H9 (cell line): ENCODE measurements at regions not wholly inside any gene's neighbourhood (a gene's known extent, or its start where the extent isn't known, plus 50 kb on each side); places are given as distances from the start of the nearest gene placed in this dataset.

Experiments
- DNase-seq: peaks from one replicate; pipeline ENCODE4 v3.0.0-alpha.2; 2017
- H2AFZ ChIP-seq: one replicate; pipeline ENCODE4 v1.6.1; 2013; ENCODE audit warnings: mild to moderate bottlenecking, low read length, control low read depth, moderate library complexity
- H2AK5ac ChIP-seq: 2 replicates; pipeline ENCODE4 v1.6.1; 2013; ENCODE audit warnings: low read length, control low read depth, mixed read lengths; ENCODE audit not compliant: insufficient read length
- H2BK120ac ChIP-seq: one replicate; pipeline ENCODE4 v1.6.1; 2013; ENCODE audit warnings: low read depth, mild to moderate bottlenecking, low read length, control low read depth, inconsistent platforms; ENCODE audit not compliant: poor library complexity, severe bottlenecking
- H2BK12ac ChIP-seq: 2 replicates; pipeline ENCODE4 v1.6.1; 2013; ENCODE audit warnings: low read length, control low read depth, mixed read lengths, low read depth; ENCODE audit not compliant: insufficient read length
- H2BK15ac ChIP-seq: 2 replicates; pipeline ENCODE4 v1.6.1; 2013; ENCODE audit warnings: low read depth, low read length, control low read depth
- H2BK20ac ChIP-seq: one replicate; pipeline ENCODE4 v1.6.1; 2013; ENCODE audit warnings: low read depth, mild to moderate bottlenecking, low read length, control low read depth, inconsistent platforms; ENCODE audit not compliant: poor library complexity, severe bottlenecking
- H2BK5ac ChIP-seq: 2 replicates; pipeline ENCODE4 v1.6.1; 2013; ENCODE audit warnings: low read length, control low read depth, mixed read lengths; ENCODE audit not compliant: insufficient read length
- H3K14ac ChIP-seq: 2 replicates; pipeline ENCODE4 v1.6.1; 2013; ENCODE audit warnings: low read length, control low read depth; ENCODE audit not compliant: insufficient read depth
- H3K18ac ChIP-seq: 2 replicates; pipeline ENCODE4 v1.6.1; 2013; ENCODE audit warnings: low read depth, mild to moderate bottlenecking, mixed read lengths, low read length, control low read depth; ENCODE audit not compliant: insufficient read length
- H3K23ac ChIP-seq: 2 replicates; pipeline ENCODE4 v1.6.1; 2013; ENCODE audit warnings: low read length, control low read depth, mixed read lengths, low read depth; ENCODE audit not compliant: insufficient read length
- H3K23me2 ChIP-seq: 2 replicates; pipeline ENCODE4 v1.6.1; 2013; ENCODE audit warnings: low read depth, mild to moderate bottlenecking, mixed read lengths, low read length, control low read depth; ENCODE audit not compliant: insufficient read length, poor library complexity, severe bottlenecking
- H3K27ac ChIP-seq: 2 replicates; pipeline ENCODE4 v1.5.1; 2013; ENCODE audit warnings: low read length, control low read depth, mixed read lengths, low read depth; ENCODE audit not compliant: insufficient read length
- H3K27me3 ChIP-seq: 2 replicates; pipeline ENCODE4 v1.6.1; 2013; ENCODE audit warnings: low read length, control low read depth, inconsistent platforms; ENCODE audit not compliant: insufficient read depth
- H3K4ac ChIP-seq: 2 replicates; pipeline ENCODE4 v1.6.1; 2013; ENCODE audit warnings: low read depth, mild to moderate bottlenecking, control low read depth, inconsistent platforms, low read length, moderate library complexity
- H3K4me1 ChIP-seq: 2 replicates; pipeline ENCODE4 v1.6.1; 2013; ENCODE audit warnings: low read length, control low read depth, inconsistent platforms; ENCODE audit not compliant: insufficient read depth
- H3K4me2 ChIP-seq: 2 replicates; pipeline ENCODE4 v1.6.1; 2013; ENCODE audit warnings: low read length, control low read depth, mixed read lengths; ENCODE audit not compliant: insufficient read length, insufficient read depth
- H3K56ac ChIP-seq: 2 replicates; pipeline ENCODE4 v1.6.1; 2013; ENCODE audit warnings: low read depth, mild to moderate bottlenecking, mixed read lengths, low read length, control low read depth; ENCODE audit not compliant: insufficient read length
- H3K79me1 ChIP-seq: 2 replicates; pipeline ENCODE4 v1.6.1; 2013; ENCODE audit warnings: low read depth, mild to moderate bottlenecking, moderate library complexity, low read length, control low read depth, inconsistent platforms; ENCODE audit not compliant: insufficient read depth, poor library complexity, severe bottlenecking
- H3K79me2 ChIP-seq: 2 replicates; pipeline ENCODE4 v1.6.1; 2013; ENCODE audit warnings: low read length, control low read depth, inconsistent platforms; ENCODE audit not compliant: insufficient read depth
- H3K9ac ChIP-seq: 2 replicates; pipeline ENCODE4 v1.6.1; 2013; ENCODE audit warnings: low read length, control low read depth, mixed read lengths; ENCODE audit not compliant: insufficient read length; ENCODE audit errors: extremely low read depth
- H3K9me3 ChIP-seq: one replicate; pipeline ENCODE4 v1.6.1; 2013; ENCODE audit warnings: low read depth, low read length, inconsistent platforms; ENCODE audit not compliant: control insufficient read depth
- H3T11ph ChIP-seq: one replicate; pipeline ENCODE4 v1.6.1; 2013; ENCODE audit warnings: mild to moderate bottlenecking, low read length, control low read depth, inconsistent platforms
- H4K20me1 ChIP-seq: one replicate; pipeline ENCODE4 v1.6.1; 2013; ENCODE audit not compliant: control insufficient read depth, insufficient read length, insufficient read depth
- H4K5ac ChIP-seq: 2 replicates; pipeline ENCODE4 v1.6.1; 2013; ENCODE audit warnings: low read depth, mild to moderate bottlenecking, mixed read lengths, low read length, control low read depth; ENCODE audit not compliant: insufficient read length
- H4K8ac ChIP-seq: replicated peaks from 2 replicates; pipeline ENCODE4 v1.6.1; 2013; ENCODE audit warnings: low read length, control low read depth, mixed read lengths, low read depth; ENCODE audit not compliant: insufficient read length
- H4K91ac ChIP-seq: 2 replicates; pipeline ENCODE4 v1.6.1; 2013; ENCODE audit warnings: low read depth, mild to moderate bottlenecking, moderate library complexity, mixed read lengths, low read length, control low read depth; ENCODE audit not compliant: insufficient read length
- H3K27ac Mint-ChIP-seq, 3 experiments: 2 replicates in 2 of 3; 3 replicates in 1 of 3; pipeline ENCODE4 v1.8.0; 2020 to 2021; ENCODE audit warnings: mixed read lengths in 3 of 3, mild to moderate bottlenecking in 1 of 3, moderate library complexity in 1 of 3
- H3K27me3 Mint-ChIP-seq: 2 replicates; pipeline ENCODE4 v1.8.0; 2021; ENCODE audit warnings: low read depth, mild to moderate bottlenecking, moderate library complexity, mixed read lengths
- H3K36me3 Mint-ChIP-seq, 3 experiments: 2 replicates in 2 of 3; 3 replicates in 1 of 3; pipeline ENCODE4 v1.8.0; 2020 to 2021; ENCODE audit warnings: low read depth in 3 of 3, mixed read lengths in 3 of 3; ENCODE audit not compliant: insufficient read depth in 1 of 3
- H3K4me1 Mint-ChIP-seq, 2 experiments: 2 replicates each; pipeline ENCODE4 v1.8.0; 2020; ENCODE audit warnings: mixed read lengths in 2 of 2
- H3K4me3 Mint-ChIP-seq, 2 experiments: 2 replicates in 1 of 2; 3 replicates in 1 of 2; pipeline ENCODE4 v1.8.0; 2020 to 2021; ENCODE audit warnings: mild to moderate bottlenecking in 2 of 2, mixed read lengths in 2 of 2, moderate library complexity in 1 of 2
- H3K9me3 Mint-ChIP-seq, 2 experiments: 2 replicates in 1 of 2; 3 replicates in 1 of 2; pipeline ENCODE4 v1.8.0; 2020; ENCODE audit warnings: mild to moderate bottlenecking in 2 of 2, mixed read lengths in 2 of 2, moderate library complexity in 1 of 2
- WGBS: extraction: QIAGEN DNeasy Blood & Tissue Kit; methylation state at CpG from one replicate; pipeline ENCODE4 v1.1.7; 2013; ENCODE audit warnings: missing lambda C conversion rate, low lambda C conversion rate, mixed read lengths; ENCODE audit not compliant: insufficient read length; ENCODE audit errors: extremely low coverage; 5-methylcytosine and 5-hydroxymethylcytosine counted together
- TF ChIP-seq, protein P1 (sequence below): fragments of 200-600 bp; sonication (generic); conservative IDR thresholded peaks from 3 replicates; pipeline ENCODE4 v1.8.0; 2021; ENCODE audit warnings: antibody characterized with exemption, mild to moderate bottlenecking

DNA sequence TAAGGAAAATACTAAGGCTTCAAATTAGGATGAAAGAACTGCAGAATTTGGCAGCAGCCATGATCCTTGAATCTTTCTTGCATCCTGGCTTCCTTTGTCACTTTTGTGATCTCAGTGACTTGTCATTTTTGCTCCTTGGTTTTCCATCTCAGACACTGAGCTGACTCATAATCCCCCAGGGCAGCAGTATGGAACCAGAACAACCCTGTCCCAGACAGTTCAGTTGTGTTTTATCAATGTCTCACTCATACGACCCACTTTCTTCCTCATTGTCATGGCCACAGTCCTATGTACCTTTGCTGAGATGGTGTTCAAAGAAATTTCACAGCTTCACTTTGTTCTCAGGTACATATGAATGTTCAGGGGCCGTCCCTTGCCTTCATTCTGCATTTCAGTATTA, 488.5 kb upstream of the BTBD3 start:
- no peak overlapping the region for H3K4me2 ChIP-seq
- Mint-ChIP-seq H3K36me3 (peaks cover 0 to under 1% (median 0%) of the 10 kb centered on the region in 3 experiments; a peak in 3 of 7 replicates), H3K9me3 (0 out of 5 replicates have a peak, but pooled peaks cover 0 to 2% of the 10 kb centered on the region in 2 experiments), H3K4me3 (no peak overlapping the region), H3K27me3 (no peaks in the 10 kb centered on the region), H3K4me1 (peaks cover 3 to 7% of the 10 kb centered on the region in 2 experiments; a peak in 3 of 4 replicates), H3K27ac (no peak overlapping the region)
- H2BK5ac ChIP-seq = no peak overlapping the region
- no peak overlapping the region for H2BK12ac ChIP-seq
- H3K27ac ChIP-seq = no peak overlapping the region
- TF ChIP-seq, protein P1, sequence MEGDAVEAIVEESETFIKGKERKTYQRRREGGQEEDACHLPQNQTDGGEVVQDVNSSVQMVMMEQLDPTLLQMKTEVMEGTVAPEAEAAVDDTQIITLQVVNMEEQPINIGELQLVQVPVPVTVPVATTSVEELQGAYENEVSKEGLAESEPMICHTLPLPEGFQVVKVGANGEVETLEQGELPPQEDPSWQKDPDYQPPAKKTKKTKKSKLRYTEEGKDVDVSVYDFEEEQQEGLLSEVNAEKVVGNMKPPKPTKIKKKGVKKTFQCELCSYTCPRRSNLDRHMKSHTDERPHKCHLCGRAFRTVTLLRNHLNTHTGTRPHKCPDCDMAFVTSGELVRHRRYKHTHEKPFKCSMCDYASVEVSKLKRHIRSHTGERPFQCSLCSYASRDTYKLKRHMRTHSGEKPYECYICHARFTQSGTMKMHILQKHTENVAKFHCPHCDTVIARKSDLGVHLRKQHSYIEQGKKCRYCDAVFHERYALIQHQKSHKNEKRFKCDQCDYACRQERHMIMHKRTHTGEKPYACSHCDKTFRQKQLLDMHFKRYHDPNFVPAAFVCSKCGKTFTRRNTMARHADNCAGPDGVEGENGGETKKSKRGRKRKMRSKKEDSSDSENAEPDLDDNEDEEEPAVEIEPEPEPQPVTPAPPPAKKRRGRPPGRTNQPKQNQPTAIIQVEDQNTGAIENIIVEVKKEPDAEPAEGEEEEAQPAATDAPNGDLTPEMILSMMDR = no peak
- no peak overlapping the region for H2BK15ac ChIP-seq
- no peak overlapping the region for H3K23ac ChIP-seq
- no peaks in the 10 kb centered on the region for H3K23me2 ChIP-seq
- H3K79me1 ChIP-seq = no peaks in the 10 kb centered on the region
- no peak overlapping the region for H4K91ac ChIP-seq
- H3K79me2 ChIP-seq = no peaks in the 10 kb centered on the region
- WGBS = no CpG with 5 or more reads among the region's 2 CpGs
- H3K56ac ChIP-seq = no peak overlapping the region
- no peak overlapping the region for H3K14ac ChIP-seq
- no peaks in the 10 kb centered on the region for H3K27me3 ChIP-seq
- H4K20me1 ChIP-seq = no peaks in the 10 kb centered on the region
- no peak overlapping the region for H3T11ph ChIP-seq
- no peak for DNase-seq
- no peaks in the 10 kb centered on the region for H3K9me3 ChIP-seq
- H4K5ac ChIP-seq = no peak overlapping the region
- H2BK20ac ChIP-seq = no peak overlapping the region
- no peak overlapping the region for H2BK120ac ChIP-seq
- H3K9ac ChIP-seq = no peak overlapping the region
- H2AFZ ChIP-seq = no peak overlapping the region
- H3K4ac ChIP-seq = no peak overlapping the region
- no peak overlapping the region for H2AK5ac ChIP-seq
- no peak overlapping the region for H3K18ac ChIP-seq
- no peaks in the 10 kb centered on the region; the same call in 1 of the 2 replicates for H3K4me1 ChIP-seq
- no peak overlapping the region for H4K8ac ChIP-seq
